ENCODE measurements at regions not wholly inside any gene's neighbourhood (a gene's known extent, or its start where the extent isn't known, plus 50 kb on each side); places are given as distances from the start of the nearest gene placed in this dataset.

GRCh38 chr3:76673171-76673570, 366.7 kb upstream of the ROBO2 start:
- no peak for TF ChIP-seq POLR2A (IDR thresholded peaks at IDR 0.05)
- no peak for TF ChIP-seq CTCF (IDR thresholded peaks at IDR 0.05 in 4 of 5, conservative IDR thresholded peaks at IDR 0.05 in 1 of 5)
- intact Hi-C loops (cut with DNase I; ENCODE audit: low total_unique reads), result no loop called here

DNA sequence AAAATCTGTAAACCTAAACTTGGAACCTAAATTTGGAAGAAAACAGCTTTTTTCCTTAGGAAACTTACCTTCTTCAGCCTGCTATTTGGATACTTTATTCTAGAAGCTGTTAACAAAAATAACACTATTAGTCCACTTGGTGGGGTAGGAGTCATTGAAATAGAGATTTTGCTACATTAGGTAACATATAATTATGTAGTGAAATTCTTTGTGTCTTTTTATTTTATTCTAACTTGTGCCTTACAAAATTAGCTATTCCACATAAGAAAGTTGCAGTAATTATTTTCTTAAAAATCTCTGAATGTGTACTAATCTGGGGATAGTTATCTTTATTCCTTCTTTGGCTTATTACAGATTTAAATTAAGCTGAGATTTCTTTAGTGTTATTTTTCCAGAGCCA, 360.4 kb upstream of the ROBO2 start:
- in situ Hi-C loops (cut with MboI; ENCODE audit: low sequenced_read_pairs in 4 of 4), result no loop called here
- ATAC-seq (no peak), DNase-seq (no peak)
- Histone ChIP-seq H3K9me3 (no peaks in the 10 kb centered on the region), H3K4me1 (no peaks in the 10 kb centered on the region), H3K4me3 (no peak overlapping the region), H3K27me3 (no peaks in the 10 kb centered on the region), H3K27ac (no peak overlapping the region), H3K36me3 (no peaks in the 10 kb centered on the region)
- intact Hi-C loops (cut with DNase I; ENCODE audit: low total_unique reads), result no loop called here
- TF ChIP-seq POLR2A (IDR thresholded peaks at IDR 0.05) (no peak), CTCF (IDR thresholded peaks at IDR 0.05 in 4 of 5, conservative IDR thresholded peaks at IDR 0.05 in 1 of 5) (no peak)

More at GRCh38 chr3:76673171-76673570, 366.7 kb upstream of the ROBO2 start:
- ATAC-seq, result no peak
- Histone ChIP-seq H3K36me3 (no peaks in the 10 kb centered on the region), H3K27ac (no peak overlapping the region), H3K27me3 (no peaks in the 10 kb centered on the region), H3K4me3 (no peak overlapping the region), H3K9me3 (no peaks in the 10 kb centered on the region), H3K4me1 (no peaks in the 10 kb centered on the region)
- DNase-seq, result no peak
- in situ Hi-C loops (cut with MboI; ENCODE audit: low sequenced_read_pairs in 4 of 4), result no loop called here

- ATAC-seq, result no peak
Measured at GRCh38 chr3:76683256-76683655, 356.6 kb upstream of the ROBO2 start.

GRCh38 chr3:76684946-76685345, 355.0 kb upstream of the ROBO2 start:
- intact Hi-C loops (cut with DNase I; ENCODE audit: low total_unique reads), result no loop called here
- in situ Hi-C loops (cut with MboI; ENCODE audit: low sequenced_read_pairs in 4 of 4), result no loop called here

More at GRCh38 chr3:76683256-76683655, 356.6 kb upstream of the ROBO2 start:
- H3K27me3 ChIP-seq, result no peaks in the 10 kb centered on the region
- H3K4me1 ChIP-seq, result no peaks in the 10 kb centered on the region
- in situ Hi-C loops (cut with MboI; ENCODE audit: low sequenced_read_pairs in 4 of 4), result no loop called here
- H3K4me3 ChIP-seq, result no peak overlapping the region
- intact Hi-C loops (cut with DNase I; ENCODE audit: low total_unique reads), result no loop called here
- no peaks in the 10 kb centered on the region for H3K9me3 ChIP-seq
- no peak for DNase-seq
- no peak for TF ChIP-seq POLR2A (IDR thresholded peaks at IDR 0.05)
- no peak for TF ChIP-seq CTCF (IDR thresholded peaks at IDR 0.05 in 4 of 5, conservative IDR thresholded peaks at IDR 0.05 in 1 of 5)
- no peaks in the 10 kb centered on the region for H3K36me3 ChIP-seq
- no peak overlapping the region for H3K27ac ChIP-seq

More at GRCh38 chr3:76684946-76685345, 355.0 kb upstream of the ROBO2 start:
- DNase-seq (no peak), ATAC-seq (no peak)
- no peak overlapping the region for H3K27ac ChIP-seq
- H3K36me3 ChIP-seq, result no peaks in the 10 kb centered on the region
- H3K27me3 ChIP-seq, result no peaks in the 10 kb centered on the region
- no peak for TF ChIP-seq CTCF (IDR thresholded peaks at IDR 0.05 in 4 of 5, conservative IDR thresholded peaks at IDR 0.05 in 1 of 5)
- H3K9me3 ChIP-seq, result no peaks in the 10 kb centered on the region
- H3K4me3 ChIP-seq, result no peak overlapping the region
- no peaks in the 10 kb centered on the region for H3K4me1 ChIP-seq
